SK-N-SH treated with all-trans-retinoic acid at 6 μM for 48 hours (cell line): ENCODE measurements at regions not wholly inside any gene's neighbourhood (a gene's known extent, or its start where the extent isn't known, plus 50 kb on each side); places are given as distances from the start of the nearest gene placed in this dataset.

Source experiments
- ATAC-seq: fragments of 200-7000 bp; cut with Tn5 transposase; 3 replicates; pipeline ENCODE4 v1.9.1; 2020; ENCODE audit warnings: mild to moderate bottlenecking, moderate library complexity
- ARNTL ChIP-seq: fragments of 450-650 bp; formaldehyde crosslinking; IDR thresholded peaks from 2 replicates; pipeline ENCODE4 v1.5.0; 2020; ENCODE audit warnings: low read depth, mild to moderate bottlenecking, moderate library complexity, borderline replicate concordance
- BACH2 ChIP-seq: fragments of 250-450 bp; sonication (Bioruptor Pico); IDR thresholded peaks from 2 replicates; pipeline ENCODE4 v1.9.0; 2021; ENCODE audit warnings: mild to moderate bottlenecking, borderline replicate concordance
- CREB5 ChIP-seq: fragments of 250-450 bp; sonication (Bioruptor Pico); IDR thresholded peaks from 2 replicates; pipeline ENCODE4 v1.5.1; 2020; ENCODE audit warnings: low read depth, mild to moderate bottlenecking, moderate library complexity
- CSDC2 ChIP-seq: fragments of 250-450 bp; sonication (Bioruptor Pico); IDR thresholded peaks from 2 replicates; pipeline ENCODE4 v1.5.0; 2020; ENCODE audit warnings: mild to moderate bottlenecking, moderate library complexity
- CSRNP3 ChIP-seq: fragments of 250-450 bp; sonication (Bioruptor Pico); IDR thresholded peaks from 2 replicates; pipeline ENCODE4 v1.5.1; 2021; ENCODE audit warnings: mild to moderate bottlenecking, moderate library complexity
- ESRRG ChIP-seq: fragments of 250-450 bp; sonication (Bioruptor Pico); IDR thresholded peaks from 2 replicates; pipeline ENCODE4 v1.6.1; 2021; ENCODE audit warnings: mild to moderate bottlenecking
- GLIS3 ChIP-seq: fragments of 250-450 bp; sonication (Bioruptor Pico); IDR thresholded peaks from 2 replicates; pipeline ENCODE4 v1.5.0; 2020; ENCODE audit warnings: mild to moderate bottlenecking, moderate library complexity
- ISL1 ChIP-seq: fragments of 250-450 bp; sonication (Bioruptor Pico); IDR thresholded peaks from 2 replicates; pipeline ENCODE4 v2.1.2; 2022; ENCODE audit warnings: mild to moderate bottlenecking, moderate library complexity
- OSR1 ChIP-seq: fragments of 250-450 bp; sonication (Bioruptor Pico); IDR thresholded peaks from 2 replicates; pipeline ENCODE4 v1.8.0; 2022; ENCODE audit warnings: moderate library complexity, mild to moderate bottlenecking, inconsistent platforms
- PATZ1 ChIP-seq: fragments of 250-450 bp; sonication (Bioruptor Pico); IDR thresholded peaks from 2 replicates; pipeline ENCODE4 v1.8.0; 2020; ENCODE audit warnings: mild to moderate bottlenecking, moderate library complexity, borderline replicate concordance
- POU6F1 ChIP-seq: fragments of 250-450 bp; sonication (Bioruptor Pico); IDR thresholded peaks from 2 replicates; pipeline ENCODE4 v1.8.0; 2021; ENCODE audit warnings: low read depth, mild to moderate bottlenecking, moderate library complexity, borderline replicate concordance
- PPARA ChIP-seq: fragments of 250-450 bp; sonication (Bioruptor Pico); IDR thresholded peaks from 2 replicates; pipeline ENCODE4 v1.5.0; 2020; ENCODE audit warnings: mild to moderate bottlenecking, borderline replicate concordance
- RARB ChIP-seq: fragments of 250-450 bp; sonication (Bioruptor Pico); IDR thresholded peaks from 2 replicates; pipeline ENCODE4 v1.8.0; 2021; ENCODE audit warnings: mild to moderate bottlenecking, moderate library complexity
- SNAI2 ChIP-seq: fragments of 250-450 bp; sonication (Bioruptor Pico); IDR thresholded peaks from 2 replicates; pipeline ENCODE4 v1.5.0; 2020; ENCODE audit warnings: mild to moderate bottlenecking, moderate library complexity
- TCF4 ChIP-seq: fragments of 250-450 bp; sonication (Bioruptor Pico); IDR thresholded peaks from 2 replicates; pipeline ENCODE4 v1.8.0; 2021; ENCODE audit warnings: mild to moderate bottlenecking, moderate library complexity, borderline replicate concordance
- TOX ChIP-seq: fragments of 250-450 bp; sonication (Bioruptor Pico); IDR thresholded peaks from 2 replicates; pipeline ENCODE4 v1.8.0; 2021; ENCODE audit warnings: mild to moderate bottlenecking, moderate library complexity, borderline replicate concordance
- ZFP3 ChIP-seq: fragments of 250-450 bp; sonication (Bioruptor Pico); IDR thresholded peaks from 2 replicates; pipeline ENCODE4 v1.5.0; 2020; ENCODE audit warnings: mild to moderate bottlenecking, moderate library complexity
- ZFP30 ChIP-seq: fragments of 450-650 bp; formaldehyde crosslinking; IDR thresholded peaks from 2 replicates; pipeline ENCODE4 v1.5.0; 2022; ENCODE audit warnings: mild to moderate bottlenecking, moderate library complexity
- ZNF565 ChIP-seq: fragments of 450-650 bp; formaldehyde crosslinking; conservative IDR thresholded peaks from 2 replicates; pipeline ENCODE4 v1.5.0; 2020; ENCODE audit warnings: low read depth, mild to moderate bottlenecking, moderate library complexity
- ZNF70 ChIP-seq: fragments of 450-650 bp; formaldehyde crosslinking; IDR thresholded peaks from 2 replicates; pipeline ENCODE4 v1.5.0; 2020; ENCODE audit warnings: mild to moderate bottlenecking, moderate library complexity

GRCh38 chr3:31240874-31241273 is 291.9 kb upstream of the STT3B start:
- no peak for TF ChIP-seq CSRNP3 (CRISPR knock-in tag)
- TF ChIP-seq CREB5 (CRISPR knock-in tag), result no peak
- no peak for TF ChIP-seq POU6F1 (CRISPR knock-in tag)
- TF ChIP-seq ZNF565 (CRISPR knock-in tag), result no peak
- TF ChIP-seq GLIS3 (CRISPR knock-in tag), result no peak
- no peak for TF ChIP-seq ISL1 (CRISPR knock-in tag)
- no peak for TF ChIP-seq ZFP30 (CRISPR knock-in tag)
- TF ChIP-seq OSR1, result no peak
- no peak for TF ChIP-seq BACH2
- no peak for TF ChIP-seq PPARA
- no peak for TF ChIP-seq ESRRG (CRISPR knock-in tag)
- TF ChIP-seq, all 23 proteins: peak for 0
- no peak for ATAC-seq

- TF ChIP-seq RARB (CRISPR knock-in tag), result no peak
- no peak for TF ChIP-seq ZNF565 (CRISPR knock-in tag)
- no peak for TF ChIP-seq OSR1
- no peak for TF ChIP-seq PPARA
- no peak for TF ChIP-seq CREB5 (CRISPR knock-in tag)
- TF ChIP-seq SNAI2 (CRISPR knock-in tag), result no peak
- TF ChIP-seq CSDC2, result no peak
- no peak for TF ChIP-seq ZNF70 (CRISPR knock-in tag)
- TF ChIP-seq PATZ1 (CRISPR knock-in tag), result no peak
- no peak for TF ChIP-seq ESRRG (CRISPR knock-in tag)
- no peak for TF ChIP-seq TCF4 (CRISPR knock-in tag)
- TF ChIP-seq ARNTL, result no peak
- TF ChIP-seq TOX (CRISPR knock-in tag), result no peak
- ATAC-seq, result no peak
Observed at GRCh38 chr3:31241533-31241932, 291.2 kb upstream of the STT3B start.

GRCh38 chr3:31242026-31242960 is 290.4 kb upstream of the STT3B start:
- no peak for ATAC-seq
- TF ChIP-seq BACH2 (no peak), PATZ1 (CRISPR knock-in tag) (no peak), TCF4 (CRISPR knock-in tag) (no peak), CREB5 (CRISPR knock-in tag) (no peak), TOX (CRISPR knock-in tag) (no peak), ZFP3 (CRISPR knock-in tag) (no peak), ISL1 (CRISPR knock-in tag) (no peak)
